Aorta (tissue), 5 donors: ENCODE measurements at regions not wholly inside any gene's neighbourhood (a gene's known extent, or its start where the extent isn't known, plus 50 kb on each side); places are given as distances from the start of the nearest gene placed in this dataset.
"Not testable (repeated sequence)": the region's sequence is repeated elsewhere in the genome, so short reads cannot be mapped to it uniquely, and the experiment has no call there.

Source experiments
- ATAC-seq: fragments of 200-7000 bp; cut with Tn5 transposase; one replicate; pipeline ENCODE4 v1.9.1; 2022; ENCODE audit warnings: moderate library complexity; ENCODE audit not compliant: low FRiP score
- DNase-seq, 2 donors: peaks; one replicate each; pipeline ENCODE4 v3.0.0-alpha.2; 2020
- H3K27ac ChIP-seq, 2 donors: one replicate each; pipeline ENCODE4 v1.5.1; 2013; ENCODE audit warnings: low read length in 2 of 2, mild to moderate bottlenecking in 2 of 2, moderate library complexity in 2 of 2, control low read depth in 1 of 2, inconsistent platforms in 1 of 2, low read depth in 1 of 2
- H3K27me3 ChIP-seq, 2 donors: one replicate each; pipeline ENCODE4 v1.6.1; 2013; ENCODE audit warnings: control low read depth in 1 of 2, low read length in 1 of 2, mild to moderate bottlenecking in 1 of 2, moderate library complexity in 1 of 2; ENCODE audit not compliant: insufficient read depth in 2 of 2, control insufficient read depth in 1 of 2
- H3K36me3 ChIP-seq, 2 donors: one replicate each; pipeline ENCODE4 v1.6.1; 2013; ENCODE audit warnings: control low read depth in 1 of 2, low read length in 1 of 2, mild to moderate bottlenecking in 1 of 2; ENCODE audit not compliant: insufficient read depth in 2 of 2, control insufficient read depth in 1 of 2
- H3K4me1 ChIP-seq, 2 donors: one replicate each; pipeline ENCODE4 v1.6.1; 2013; ENCODE audit warnings: low read length in 2 of 2, control low read depth in 1 of 2, mild to moderate bottlenecking in 1 of 2, moderate library complexity in 1 of 2; ENCODE audit not compliant: insufficient read depth in 2 of 2, control insufficient read depth in 1 of 2
- H3K4me3 ChIP-seq, 2 donors: one replicate each; pipeline ENCODE4 v1.5.1; 2013; ENCODE audit warnings: low read length in 2 of 2, control low read depth in 1 of 2, mild to moderate bottlenecking in 1 of 2
- H3K9me3 ChIP-seq: one replicate; pipeline ENCODE4 v1.6.1; 2013; ENCODE audit warnings: mild to moderate bottlenecking, low read length; ENCODE audit not compliant: control insufficient read depth
- WGBS, 2 donors: extraction: QIAGEN DNeasy Blood & Tissue Kit; methylation state at CpG; one replicate each; pipeline ENCODE4 v1.1.7; 2013; 5-methylcytosine and 5-hydroxymethylcytosine counted together
- intact Hi-C, 2 donors: fragments of 100-400 bp; cut with DNase I; formaldehyde crosslinking; loops; one replicate each; pipeline versions ENCODE4 v1.14.2 to v1.15.0; 2022
- donor health status: healthy with polysubstance abuse.
- donor health status: Bipolar disorder and iron deficiency.
- donor health status: DM: no; HTN: no; CAD: no.
- donor health status: DM: no; HTN: no; CAD: no.
- donor health status: DM: yes; HTN: yes; CAD: no.

- intact Hi-C loops = no loop called here
- no peaks in the 10 kb centered on the region for H3K4me1 ChIP-seq
- no peaks in the 10 kb centered on the region for H3K27me3 ChIP-seq
- H3K27ac ChIP-seq = no peak overlapping the region
- WGBS, 2 donors = 62 to 69% methylated on average over 2 of the region's 2 CpGs
- no peaks in the 10 kb centered on the region for H3K9me3 ChIP-seq
- no peak for DNase-seq
- ATAC-seq = no peak
- H3K36me3 ChIP-seq = no peaks in the 10 kb centered on the region
- H3K4me3 ChIP-seq = no peak overlapping the region
Measured at GRCh38 chr6:135115411-135115810, 60.8 kb upstream of the HBS1L start.

GRCh38 chr6:135114355-135115145, 59.9 kb upstream of the HBS1L start:
- H3K4me1 ChIP-seq = no peaks in the 10 kb centered on the region
- no peaks in the 10 kb centered on the region for H3K9me3 ChIP-seq
- no peaks in the 10 kb centered on the region for H3K36me3 ChIP-seq
- H3K27me3 ChIP-seq = peaks cover 0 to 2% of the 10 kb centered on the region in 2 donors
- 63% methylated on average over 11 of the region's 11 CpGs for WGBS, 2 donors
- ATAC-seq (no peak), DNase-seq (no peak)
- no peak overlapping the region for H3K4me3 ChIP-seq
- no peak overlapping the region for H3K27ac ChIP-seq
- intact Hi-C loops = loop anchor here in 1 of 2 donors (1.0 kb wide), 1 partner anchor 9 kb away; no protein-coding TSS in a partner anchor

DNA sequence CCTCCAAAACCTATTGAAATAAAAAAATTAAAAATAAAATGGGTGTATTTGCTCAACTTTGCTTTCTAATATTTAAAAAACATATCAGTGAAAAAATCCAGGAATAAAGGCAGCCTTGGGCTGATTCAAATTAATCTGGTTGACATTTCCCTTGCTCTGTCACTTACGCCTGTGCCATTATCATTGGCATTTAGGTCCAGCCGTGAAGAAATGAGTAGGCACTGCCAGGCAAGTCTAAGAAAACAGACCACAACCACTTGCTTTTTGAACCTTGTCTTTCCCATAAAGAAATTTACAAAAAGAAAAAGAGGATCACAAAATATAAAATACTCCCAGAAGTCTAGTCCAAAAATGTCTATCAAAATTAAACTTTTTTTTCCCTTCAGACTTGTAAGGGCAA, 59.2 kb upstream of the HBS1L start:
- Histone ChIP-seq H3K27me3 (peaks cover 0 to 2% of the 10 kb centered on the region in 2 donors), H3K36me3 (no peaks in the 10 kb centered on the region), H3K27ac (no peak overlapping the region), H3K4me1 (no peaks in the 10 kb centered on the region), H3K9me3 (no peaks in the 10 kb centered on the region), H3K4me3 (no peak overlapping the region)
- intact Hi-C loops = loop anchor here in 1 of 2 donors (1.0 kb wide), 1 partner anchor 9 kb away; no protein-coding TSS in a partner anchor
- no peak for DNase-seq
- ATAC-seq = no peak
- WGBS, 2 donors = 46 to 54% methylated on average over 2 of the region's 2 CpGs

DNA sequence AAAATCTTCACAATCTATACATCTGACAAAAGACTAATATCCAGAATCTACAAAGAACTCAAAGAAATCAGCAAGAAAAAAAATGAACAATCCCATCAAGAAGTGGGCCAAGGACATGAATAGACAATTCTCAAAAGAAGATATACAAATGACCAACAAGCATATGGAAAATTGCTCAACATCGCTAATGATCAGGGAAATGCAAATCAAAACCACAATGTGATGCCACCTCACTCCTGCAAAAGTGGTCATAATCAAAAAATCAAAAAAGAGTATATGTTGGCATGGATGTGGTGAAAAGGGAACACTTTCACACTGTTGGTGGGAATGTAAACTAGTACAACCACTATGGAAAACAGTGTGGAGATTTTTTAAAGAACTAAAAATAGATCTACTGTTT, 58.3 kb upstream of the HBS1L start:
- H3K27ac ChIP-seq, H3K27me3 ChIP-seq, H3K9me3 ChIP-seq, H3K36me3 ChIP-seq, intact Hi-C loops, H3K4me1 ChIP-seq, DNase-seq, ATAC-seq, H3K4me3 ChIP-seq: not testable (repeated sequence)
- WGBS, 2 donors = 93 to 96% methylated on average over 1 of the region's 1 CpG

- H3K27me3 ChIP-seq, H3K36me3 ChIP-seq, H3K4me1 ChIP-seq, DNase-seq, intact Hi-C loops, H3K4me3 ChIP-seq, ATAC-seq, H3K9me3 ChIP-seq, H3K27ac ChIP-seq: not testable (repeated sequence)
- 78 to 88% methylated on average over 7 of the region's 7 CpGs for WGBS, 2 donors
Measured at GRCh38 chr6:135110261-135110781, 55.7 kb upstream of the HBS1L start.

GRCh38 chr6:135109761-135110160, 55.1 kb upstream of the HBS1L start:
- 83 to 93% methylated on average over 3 of the region's 3 CpGs for WGBS, 2 donors
- Histone ChIP-seq H3K27me3 (peaks cover 0 to 2% of the 10 kb centered on the region in 2 donors), H3K9me3 (no peaks in the 10 kb centered on the region), H3K4me1 (no peaks in the 10 kb centered on the region), H3K27ac (no peak overlapping the region), H3K4me3 (no peak overlapping the region), H3K36me3 (no peaks in the 10 kb centered on the region)
- no peak for ATAC-seq
- no peak for DNase-seq
- intact Hi-C loops = no loop called here

- ATAC-seq (no peak), DNase-seq (no peak)
- Histone ChIP-seq H3K4me1 (no peaks in the 10 kb centered on the region), H3K27ac (no peak overlapping the region), H3K36me3 (no peaks in the 10 kb centered on the region), H3K27me3 (peaks cover 0 to 2% of the 10 kb centered on the region in 2 donors), H3K9me3 (no peaks in the 10 kb centered on the region), H3K4me3 (no peak overlapping the region)
- intact Hi-C loops = no loop called here
- WGBS, 2 donors = 81 to 83% methylated on average over 5 of the region's 5 CpGs
Measured at GRCh38 chr6:135108692-135109091, 54.1 kb upstream of the HBS1L start.

- 73 to 86% methylated on average over 11 of the region's 11 CpGs for WGBS, 2 donors
- ATAC-seq = no peak
- Histone ChIP-seq H3K27ac (no peak overlapping the region), H3K27me3 (peaks cover 0 to 2% of the 10 kb centered on the region in 2 donors), H3K36me3 (no peaks in the 10 kb centered on the region), H3K4me1 (no peaks in the 10 kb centered on the region), H3K4me3 (no peak overlapping the region), H3K9me3 (no peaks in the 10 kb centered on the region)
- DNase-seq = no peak
- intact Hi-C loops = no loop called here
Measured at GRCh38 chr6:135106611-135107010, 52.0 kb upstream of the HBS1L start.

DNA sequence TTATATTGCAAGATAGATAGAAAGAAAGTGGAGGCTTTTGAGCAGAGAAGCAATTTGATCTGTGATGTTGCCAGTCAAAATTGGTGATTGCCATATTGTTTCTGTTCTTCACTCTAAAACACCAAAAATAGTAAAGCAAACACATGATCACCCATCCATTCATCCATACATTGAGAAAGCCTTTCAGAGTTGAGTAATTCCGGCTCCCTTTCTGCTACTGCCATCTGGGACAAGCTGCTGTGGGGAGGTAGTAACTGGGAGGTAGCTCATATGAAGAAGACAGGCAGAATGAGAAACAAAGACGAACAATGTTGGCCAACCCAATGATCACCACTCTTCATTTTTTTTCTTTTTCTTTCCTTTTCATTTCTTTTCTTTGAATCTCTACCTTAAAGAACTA, 51.1 kb upstream of the HBS1L start:
- H3K36me3 ChIP-seq = no peaks in the 10 kb centered on the region
- WGBS, 2 donors = 85 to 90% methylated on average over 2 of the region's 2 CpGs
- peaks cover 0 to 2% of the 10 kb centered on the region in 2 donors for H3K27me3 ChIP-seq
- no peak overlapping the region for H3K4me3 ChIP-seq
- no peak overlapping the region for H3K27ac ChIP-seq
- H3K4me1 ChIP-seq = no peaks in the 10 kb centered on the region
- intact Hi-C loops = no loop called here
- H3K9me3 ChIP-seq = no peaks in the 10 kb centered on the region
- no peak for ATAC-seq
- no peak for DNase-seq
